HG02885 (cell line): ENCODE measurements at regions not wholly inside any gene's neighbourhood (a gene's known extent, or its start where the extent isn't known, plus 50 kb on each side); places are given as distances from the start of the nearest gene placed in this dataset.
"Not testable (repeated sequence)": the region's sequence is repeated elsewhere in the genome, so short reads cannot be mapped to it uniquely, and the experiment has no call there.

Experiments
- ATAC-seq: cut with Tn5 transposase; IDR thresholded peaks from one replicate; pipeline ENCODE4 v1.9.1; 2021; ENCODE audit warnings: mild to moderate bottlenecking; ENCODE audit not compliant: unreplicated experiment, poor library complexity

DNA sequence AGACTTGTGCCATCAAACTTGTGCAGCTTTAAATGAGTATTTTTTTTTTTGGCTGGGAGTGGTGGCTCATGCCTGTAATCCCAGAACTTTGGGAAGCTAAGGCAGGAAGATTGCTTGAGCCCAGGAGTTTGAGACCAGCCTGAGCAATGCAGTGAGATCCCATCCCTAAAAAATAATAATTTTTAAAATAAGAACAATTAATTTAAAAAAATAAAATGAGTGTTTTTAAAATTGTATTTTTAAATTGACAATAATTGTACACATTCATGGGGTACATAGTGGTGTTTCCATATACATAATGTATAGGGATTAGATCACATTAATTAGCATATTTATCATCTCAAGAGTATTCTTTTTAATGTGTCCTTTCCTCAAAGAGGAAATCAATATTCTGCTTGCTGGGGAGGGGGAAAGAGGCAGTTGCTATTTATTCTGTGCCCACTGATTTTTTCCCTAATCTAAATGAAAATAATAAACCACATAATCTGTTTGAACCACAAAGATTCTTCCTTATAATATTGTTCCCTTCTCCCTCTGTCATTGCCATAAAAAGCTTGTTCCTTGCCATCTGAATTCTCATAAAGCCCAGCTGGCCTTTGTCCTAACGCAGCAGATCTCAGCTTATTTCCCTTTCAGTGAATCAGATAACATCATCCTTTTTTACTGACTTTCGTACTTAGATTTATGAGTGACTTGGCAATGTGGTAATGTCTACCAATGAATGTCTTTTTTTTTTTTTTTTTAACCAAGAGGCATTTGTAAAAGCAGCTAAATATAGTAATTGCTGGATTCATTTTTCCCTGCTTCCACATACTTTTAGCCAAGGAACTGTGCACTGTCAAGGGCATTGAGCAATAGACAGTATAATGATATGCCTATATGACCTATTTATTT is 81.8 kb upstream of the RUBCNL start:
- no peak for ATAC-seq

DNA sequence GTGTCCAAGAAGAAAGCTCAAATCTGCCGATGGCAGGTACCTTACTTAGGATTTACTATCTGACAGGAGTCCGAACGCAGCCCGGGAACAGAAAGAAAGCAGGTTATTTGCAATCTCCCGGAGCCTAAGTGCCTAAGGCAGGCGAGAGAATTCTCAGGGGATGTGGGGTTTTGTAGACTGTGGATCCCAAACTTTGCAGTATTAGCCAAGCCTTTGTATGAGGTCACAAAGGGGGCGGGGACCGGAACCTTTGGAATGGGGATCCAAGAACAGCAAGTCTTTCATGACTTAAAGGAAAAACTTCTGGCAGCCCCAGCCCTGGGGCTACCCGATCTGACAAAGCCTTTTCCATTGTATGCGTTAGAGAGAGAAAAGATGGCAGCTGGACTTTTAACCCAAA is 80.6 kb upstream of the RUBCNL start:
- ATAC-seq: not testable (repeated sequence)

DNA sequence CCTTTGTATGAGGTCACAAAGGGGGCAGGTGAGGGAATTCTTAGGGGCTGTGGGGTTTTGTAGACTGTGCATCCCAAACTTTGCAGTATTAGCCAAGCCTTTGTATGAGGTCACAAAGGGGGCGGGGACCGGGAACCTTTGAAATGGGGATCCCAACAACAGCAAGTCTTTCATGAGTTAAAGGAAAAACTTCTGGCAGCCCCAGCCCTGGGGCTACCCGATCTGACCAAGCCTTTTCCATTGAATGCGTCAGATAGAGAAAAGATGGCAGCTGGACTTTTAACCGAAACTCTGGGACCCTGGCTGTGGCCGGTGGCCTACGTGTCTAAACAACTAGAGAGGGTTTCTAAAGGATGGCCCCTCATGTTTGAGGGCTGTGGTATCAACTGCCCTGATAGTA is 79.0 kb upstream of the RUBCNL start:
- not testable (repeated sequence) for ATAC-seq

DNA sequence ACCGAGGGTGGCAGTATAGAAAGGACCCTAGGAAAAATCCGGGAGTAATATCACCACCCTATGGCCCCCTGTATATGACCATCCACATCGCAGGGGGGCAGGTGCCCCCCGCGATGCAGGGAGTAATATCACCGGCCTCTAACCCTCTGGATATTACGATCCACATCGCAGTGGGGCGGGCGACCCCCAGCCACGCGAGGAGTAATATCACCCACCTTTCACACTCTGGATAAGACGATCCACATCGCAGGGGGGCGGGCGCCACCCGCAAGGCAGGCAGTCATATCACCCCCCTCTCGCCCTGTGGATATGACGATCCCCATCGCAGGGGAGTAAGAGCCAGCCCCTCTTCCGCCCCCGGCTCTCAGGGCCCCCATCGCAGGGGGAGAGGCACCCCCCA is 76.7 kb upstream of the RUBCNL start:
- ATAC-seq: no peak

DNA sequence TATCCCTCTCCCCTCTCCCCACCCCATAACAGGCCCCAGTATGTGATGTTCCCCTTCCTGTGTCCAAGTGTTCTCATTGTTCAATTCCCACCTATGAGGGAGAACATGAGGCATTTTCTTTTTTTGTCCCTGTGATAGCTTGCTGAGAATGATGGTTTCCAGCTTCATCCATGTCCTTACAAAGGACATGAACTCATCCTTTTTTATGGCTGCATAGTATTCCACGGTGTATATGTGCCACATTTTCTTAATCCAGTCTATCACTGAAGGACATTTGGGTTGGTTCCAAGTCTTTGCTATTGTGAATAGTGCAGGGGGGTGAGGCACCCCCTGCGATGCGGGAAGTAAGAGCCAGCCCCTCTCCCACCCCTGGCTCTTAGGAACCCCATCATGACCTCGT is 73.2 kb upstream of the RUBCNL start:
- not testable (repeated sequence) for ATAC-seq

DNA sequence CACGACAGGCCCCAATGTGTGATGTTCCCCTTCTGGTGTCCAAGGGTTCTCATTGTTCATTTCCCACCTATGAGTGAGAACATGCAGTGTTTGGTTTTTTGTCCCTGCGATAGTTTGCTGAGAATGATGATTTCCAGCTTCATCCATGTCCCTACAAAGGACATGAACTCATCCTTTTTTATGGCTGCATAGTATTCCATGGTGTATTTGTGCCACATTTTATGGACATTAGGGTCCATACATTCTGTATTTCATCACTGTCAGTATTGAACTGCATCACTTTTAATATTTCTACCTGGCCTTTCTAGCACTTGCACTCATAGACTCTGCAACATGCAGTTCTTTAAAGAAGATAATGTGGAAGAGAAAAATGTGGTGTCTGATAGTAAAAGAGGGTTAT is 70.2 kb upstream of the RUBCNL start:
- not testable (repeated sequence) for ATAC-seq

DNA sequence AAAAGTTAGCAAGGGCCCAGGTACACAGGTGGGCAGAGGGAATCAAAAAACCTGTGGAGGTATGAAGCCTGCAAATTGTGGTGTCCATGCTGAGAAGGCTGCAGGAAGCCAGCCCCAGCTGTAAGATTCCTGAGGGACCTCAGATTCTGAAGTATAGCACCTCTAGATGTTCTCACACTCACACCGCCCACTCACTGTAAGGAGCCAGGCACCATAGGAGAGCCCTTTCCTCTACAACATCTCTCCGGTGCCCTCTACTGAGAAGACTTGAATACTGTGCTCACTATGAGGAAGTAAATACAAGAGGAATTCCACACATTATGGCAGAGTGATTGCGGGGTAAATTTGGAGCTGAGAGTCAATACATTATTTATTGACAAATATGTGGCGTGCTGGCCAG is 68.9 kb upstream of the RUBCNL start:
- ATAC-seq: peak; percentile 100

DNA sequence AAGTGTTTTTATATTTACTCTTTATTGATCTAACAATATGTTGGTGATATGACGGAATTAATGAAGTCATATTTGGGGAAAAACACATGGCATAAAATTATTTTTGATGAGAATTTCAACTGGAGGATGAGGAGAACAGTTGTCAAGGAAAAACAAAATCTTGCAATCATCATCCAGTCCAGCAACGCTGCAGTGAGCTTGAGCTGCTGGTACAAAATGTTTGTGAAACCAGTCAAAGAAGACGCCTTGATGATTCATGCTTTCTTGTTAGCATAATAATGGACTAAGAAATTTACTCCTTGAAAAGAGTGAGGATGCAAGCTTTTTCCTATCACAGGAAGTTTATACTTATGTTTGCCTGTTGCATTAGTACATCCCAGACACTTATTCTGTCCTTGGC is 64.1 kb upstream of the RUBCNL start:
- ATAC-seq: not testable (repeated sequence)

DNA sequence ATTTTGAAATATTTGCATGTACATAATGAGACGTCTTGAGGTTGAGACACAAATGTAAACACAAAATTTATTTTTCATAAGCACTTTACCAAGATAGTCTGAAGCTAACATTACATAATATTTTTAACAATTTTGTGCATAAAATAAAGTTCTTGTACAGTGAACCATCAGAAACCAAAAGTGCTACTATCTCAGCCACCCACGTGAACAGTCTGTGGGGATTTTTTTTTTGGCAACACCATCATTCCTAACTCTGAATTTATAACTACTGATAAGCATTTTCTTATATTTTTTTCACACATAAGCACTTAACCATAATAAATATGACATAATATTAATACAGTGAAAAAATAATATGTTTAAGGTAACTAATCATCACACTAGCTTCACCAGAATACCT is 62.9 kb upstream of the RUBCNL start:
- not testable (repeated sequence) for ATAC-seq

DNA sequence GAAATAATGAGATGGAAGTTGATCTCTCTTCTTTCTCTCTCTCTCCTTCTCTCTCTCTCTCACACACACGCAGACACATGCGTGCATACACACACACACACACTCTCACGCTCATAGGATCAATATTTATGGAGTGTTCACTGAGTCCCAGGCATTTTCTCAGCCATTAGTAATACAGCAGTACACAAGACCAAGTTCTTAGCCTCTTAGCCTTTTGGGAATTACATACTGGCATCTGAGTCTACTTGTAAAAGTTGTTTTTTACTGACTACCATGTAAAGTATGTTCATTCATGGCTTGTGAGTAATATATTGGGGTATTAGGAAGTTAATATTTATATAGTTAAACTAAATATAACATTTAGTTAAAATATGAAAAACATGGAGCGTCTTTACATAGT is 61.1 kb upstream of the RUBCNL start:
- not testable (repeated sequence) for ATAC-seq

DNA sequence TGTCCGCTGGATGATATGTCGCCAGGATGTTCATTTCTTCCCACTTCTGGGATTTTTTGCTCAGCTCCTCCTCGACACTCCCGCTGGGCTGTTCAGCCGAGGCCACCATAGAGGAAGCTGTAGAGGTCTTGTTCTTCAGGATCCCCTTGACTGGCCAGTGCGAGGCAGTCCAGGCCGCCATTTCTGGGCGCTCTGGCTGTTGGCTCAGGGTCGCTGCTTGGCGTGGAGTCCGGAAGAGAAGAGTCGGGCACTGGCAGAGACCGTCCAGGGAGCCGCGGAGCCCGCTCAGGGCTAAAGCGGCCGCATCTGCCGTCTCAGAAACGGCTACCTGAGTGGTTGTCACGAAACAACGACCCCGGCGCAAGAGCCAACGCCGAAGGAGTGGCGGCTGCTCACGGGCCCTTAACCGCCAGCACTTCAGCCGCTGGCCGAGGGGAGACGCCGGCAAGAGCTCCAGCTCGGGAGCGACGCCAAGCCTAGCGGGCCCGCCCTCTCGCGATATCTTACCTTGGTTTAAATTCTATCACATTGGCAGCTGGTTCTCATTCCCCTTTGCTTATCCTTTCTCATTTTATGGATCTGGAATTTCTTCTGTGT is 50.9 kb upstream of the RUBCNL start:
- ATAC-seq: not testable (repeated sequence)
